GM03348 (cell line): ENCODE measurements at regions not wholly inside any gene's neighbourhood (a gene's known extent, or its start where the extent isn't known, plus 50 kb on each side); places are given as distances from the start of the nearest gene placed in this dataset.
"Not testable (repeated sequence)": the region's sequence is repeated elsewhere in the genome, so short reads cannot be mapped to it uniquely, and the experiment has no call there.

Source experiments
- DNase-seq: peaks from one replicate; pipeline ENCODE4 v3.0.0; 2012; ENCODE audit warnings: low spot score

DNA sequence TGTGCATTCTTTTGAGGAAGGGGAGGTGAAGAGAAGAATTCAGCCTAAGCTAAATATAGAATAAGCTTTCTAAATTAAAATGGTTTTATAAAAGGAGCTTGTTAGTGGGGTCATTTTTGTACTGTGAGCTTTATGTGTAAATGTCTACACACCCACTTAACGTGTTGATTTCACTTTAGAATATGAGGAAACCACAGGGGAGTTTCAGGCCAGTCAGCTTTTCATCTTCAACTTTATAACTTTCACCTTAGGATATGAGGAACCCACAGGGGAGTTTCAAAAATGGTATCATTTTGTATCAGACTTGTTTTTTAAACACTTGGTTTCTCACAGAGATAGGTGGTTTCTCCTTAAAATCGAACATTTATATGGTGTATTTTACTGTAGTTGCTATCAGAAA lies 120.7 kb upstream of the NIPA1 start:
- not testable (repeated sequence) for DNase-seq

DNA sequence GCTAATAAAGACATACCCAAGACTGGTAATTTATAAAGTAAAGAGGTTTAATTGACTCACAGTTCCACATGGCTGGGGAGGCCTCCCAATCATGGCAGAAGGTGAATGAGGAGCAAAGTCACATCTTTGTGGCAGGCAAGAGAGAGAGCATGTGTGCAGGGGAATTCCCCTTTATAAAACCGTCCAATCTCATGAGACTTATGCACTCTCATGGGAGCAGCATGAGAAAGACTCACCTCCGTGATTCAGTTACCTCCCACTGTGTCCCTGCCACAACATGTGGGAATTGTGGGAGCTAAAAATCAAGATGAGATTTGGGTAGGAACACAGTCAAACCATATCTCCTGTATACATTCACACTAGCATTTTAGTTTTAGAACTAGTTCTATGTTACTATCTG lies 101.7 kb upstream of the NIPA1 start:
- DNase-seq, result not testable (repeated sequence)

DNA sequence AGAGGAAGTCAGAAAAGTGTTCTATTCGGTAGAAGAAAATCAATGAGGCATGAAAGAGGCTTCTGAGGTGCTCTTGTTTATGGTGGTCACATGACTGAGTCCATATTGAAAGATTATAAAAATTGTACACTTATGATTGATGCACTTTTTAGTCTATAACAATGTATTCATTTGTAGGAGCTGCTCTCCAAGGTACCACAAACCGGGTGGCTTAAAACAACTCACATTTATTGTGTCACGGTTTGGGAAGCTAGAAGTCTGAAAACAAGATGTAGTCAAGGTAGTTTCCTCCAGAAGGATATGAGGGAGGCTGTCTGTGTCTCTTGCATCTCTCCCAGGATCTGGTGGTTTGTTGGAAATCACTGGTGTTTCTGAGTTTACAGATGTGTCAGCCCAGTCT lies 86.6 kb upstream of the NIPA1 start:
- not testable (repeated sequence) for DNase-seq

DNA sequence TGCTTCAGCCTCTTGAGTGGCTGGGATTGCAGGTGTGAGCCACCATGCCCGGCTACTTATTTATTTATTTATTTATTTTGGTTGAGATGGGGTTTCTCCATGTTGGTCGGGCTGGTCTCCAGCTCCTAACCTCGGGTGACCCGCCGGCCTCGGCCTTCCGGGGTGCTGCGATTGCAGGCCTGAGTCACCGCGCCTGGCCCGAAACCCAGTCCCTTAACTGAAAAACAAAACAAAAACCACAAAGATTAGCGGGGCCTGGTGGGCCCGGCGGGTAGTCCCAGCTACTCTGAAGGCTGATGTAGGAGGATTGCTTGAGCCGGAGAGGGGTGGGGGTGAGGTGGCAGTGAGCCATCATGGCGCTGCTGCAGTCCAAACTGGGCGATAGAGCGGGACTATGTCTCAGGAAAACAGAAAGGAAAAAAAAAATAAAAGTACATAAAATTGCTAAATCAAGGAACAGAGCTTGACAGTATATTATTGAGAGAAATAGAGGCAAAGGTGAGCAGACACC lies 75.6 kb upstream of the NIPA1 start:
- not testable (repeated sequence) for DNase-seq

DNA sequence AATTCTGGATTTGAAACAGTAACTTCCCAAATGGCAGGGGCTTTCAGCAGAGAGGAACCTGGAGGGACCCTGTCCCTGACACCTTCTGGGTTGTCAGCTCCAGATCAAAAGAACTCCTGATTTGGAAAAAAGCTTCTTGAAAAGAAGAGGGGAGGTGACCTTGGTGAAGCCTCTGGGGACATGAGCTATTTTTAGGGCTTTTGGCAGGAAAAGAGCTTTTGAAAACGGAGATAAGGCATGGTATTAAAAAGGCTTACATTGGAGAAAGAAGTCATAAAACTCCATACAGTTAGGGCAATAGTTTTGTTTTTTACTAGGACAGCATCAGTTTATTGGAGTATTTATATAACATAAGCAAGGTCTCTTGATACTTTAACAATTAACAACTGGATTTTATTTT lies 72.5 kb upstream of the NIPA1 start:
- DNase-seq, result not testable (repeated sequence)

DNA sequence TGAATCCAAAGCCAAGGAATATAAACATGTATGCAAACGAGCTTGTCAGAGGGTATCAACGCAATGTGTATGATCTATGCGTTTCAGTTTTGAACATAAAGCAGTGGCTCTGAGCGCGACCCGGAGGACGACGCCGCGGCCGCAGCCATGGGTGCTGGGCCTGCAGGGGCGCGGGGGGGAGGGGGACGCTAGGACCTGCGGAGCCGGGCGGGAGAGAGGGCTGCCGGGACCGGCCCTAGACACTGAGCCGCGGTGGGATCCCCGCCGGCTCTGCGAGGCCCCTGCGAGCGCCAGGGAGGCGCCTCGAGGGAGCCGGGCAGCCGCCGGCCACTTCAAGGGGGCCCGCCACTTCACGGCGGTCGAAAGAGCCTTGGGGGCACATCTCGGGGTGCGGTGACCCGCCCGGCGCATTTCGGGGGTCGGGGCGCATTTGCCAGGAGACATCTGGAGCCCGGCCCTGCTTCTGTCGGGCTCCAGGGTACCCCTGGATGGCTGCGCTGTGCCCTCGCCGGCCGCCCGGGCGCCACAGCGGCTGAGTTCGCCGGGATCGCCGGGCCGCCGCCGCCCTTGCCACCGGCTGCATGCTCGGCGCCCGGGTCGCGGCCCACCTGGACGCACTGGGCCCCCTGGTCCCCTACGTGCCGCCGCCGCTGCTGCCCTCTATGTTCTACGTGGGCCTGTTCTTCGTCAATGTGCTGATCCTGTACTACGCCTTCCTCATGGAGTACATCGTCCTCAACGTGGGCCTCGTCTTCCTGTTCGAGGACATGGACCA lies 71.9 kb upstream of the NIPA1 start:
- not testable (repeated sequence) for DNase-seq

DNA sequence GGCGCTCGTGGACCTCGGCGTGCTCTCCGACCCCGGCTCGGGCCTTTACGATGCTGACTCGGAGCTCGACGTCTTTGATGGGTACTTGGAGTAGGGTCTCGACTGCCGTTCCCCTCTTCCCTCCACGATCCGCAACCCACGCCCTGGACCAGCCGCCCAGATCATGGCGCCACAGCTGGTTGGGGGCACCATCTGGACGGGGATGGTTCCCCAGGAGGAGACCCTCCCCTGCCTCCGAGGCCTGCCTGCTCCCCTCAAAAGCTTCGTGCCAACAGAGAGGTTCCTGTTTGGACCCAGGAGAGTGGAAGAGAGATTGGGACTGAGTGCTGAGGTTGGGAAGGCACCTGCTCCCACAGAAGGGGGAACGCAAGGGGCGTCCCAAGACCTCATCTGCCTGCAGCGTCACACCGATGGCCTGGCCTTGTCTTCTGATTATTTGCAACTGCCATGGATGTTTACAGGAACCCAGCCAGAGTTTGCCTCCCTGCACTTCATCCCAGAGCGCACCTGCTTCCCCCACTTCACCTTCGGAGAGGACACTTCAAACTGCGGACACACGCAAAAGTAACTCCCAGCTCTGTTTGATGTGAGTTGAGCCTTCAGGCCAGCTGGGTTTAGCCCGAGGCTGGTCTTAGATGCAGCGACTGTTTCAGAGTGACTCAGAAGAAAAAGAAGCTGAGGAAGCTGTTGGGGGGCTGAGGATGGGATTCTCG lies 71.2 kb upstream of the NIPA1 start:
- not testable (repeated sequence) for DNase-seq

DNA sequence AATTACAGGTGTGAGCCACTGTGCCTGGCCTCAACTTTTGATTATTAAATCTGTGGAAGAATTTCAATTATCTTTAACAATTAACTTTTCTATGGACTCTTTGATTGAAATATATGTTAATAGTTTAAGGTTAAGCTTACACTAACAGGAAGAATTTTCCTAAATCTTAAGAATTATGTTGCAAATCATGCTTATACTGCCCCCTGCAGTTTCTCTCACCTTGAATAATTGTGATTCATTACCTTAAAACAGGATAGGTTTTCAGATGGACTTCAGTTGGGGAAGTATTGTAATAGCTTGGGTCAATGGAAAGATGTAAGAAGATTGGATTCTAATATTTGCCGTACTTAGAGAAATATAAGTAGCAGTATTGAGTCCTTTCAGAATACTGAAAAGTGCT lies 66.5 kb upstream of the NIPA1 start:
- not testable (repeated sequence) for DNase-seq

DNA sequence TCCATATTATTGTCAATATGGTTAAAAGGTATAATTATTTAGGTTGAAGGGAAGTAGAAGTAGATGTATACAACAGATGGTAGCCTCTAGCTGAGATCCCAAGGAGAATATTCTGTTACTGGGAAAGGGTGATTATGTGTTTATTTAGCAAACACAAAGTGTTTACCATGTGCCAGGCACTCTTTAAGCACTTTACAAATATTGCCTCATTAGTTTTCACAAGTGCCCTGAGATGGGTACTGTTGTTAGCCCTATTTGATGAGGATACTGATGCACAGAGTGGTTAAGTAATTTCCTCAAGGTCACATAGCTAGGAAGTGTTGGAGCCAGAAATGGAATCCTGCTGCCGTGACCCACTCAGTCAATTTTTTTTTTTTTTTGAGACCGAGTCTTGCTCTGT lies 60.3 kb upstream of the NIPA1 start:
- not testable (repeated sequence) for DNase-seq

DNA sequence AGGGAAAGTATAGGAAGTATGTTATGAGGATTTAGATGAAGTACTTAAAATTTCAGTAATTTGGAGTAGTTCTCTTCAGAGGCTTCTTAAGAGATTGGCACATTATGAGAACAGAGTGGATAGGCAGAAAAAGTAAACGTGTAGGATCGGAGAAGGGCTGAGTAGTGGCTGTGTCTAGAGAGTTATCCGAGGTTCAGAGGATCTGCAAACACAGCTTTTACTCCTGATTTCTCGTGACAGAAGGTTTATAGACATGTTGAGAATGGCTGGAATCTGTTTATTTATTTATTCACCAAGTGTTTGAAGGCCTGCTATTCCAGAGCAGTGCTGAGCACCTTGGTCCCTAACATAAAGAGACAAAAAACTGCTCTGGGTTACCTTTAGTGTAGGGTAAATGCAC lies 51.4 kb upstream of the NIPA1 start:
- not testable (repeated sequence) for DNase-seq

DNA sequence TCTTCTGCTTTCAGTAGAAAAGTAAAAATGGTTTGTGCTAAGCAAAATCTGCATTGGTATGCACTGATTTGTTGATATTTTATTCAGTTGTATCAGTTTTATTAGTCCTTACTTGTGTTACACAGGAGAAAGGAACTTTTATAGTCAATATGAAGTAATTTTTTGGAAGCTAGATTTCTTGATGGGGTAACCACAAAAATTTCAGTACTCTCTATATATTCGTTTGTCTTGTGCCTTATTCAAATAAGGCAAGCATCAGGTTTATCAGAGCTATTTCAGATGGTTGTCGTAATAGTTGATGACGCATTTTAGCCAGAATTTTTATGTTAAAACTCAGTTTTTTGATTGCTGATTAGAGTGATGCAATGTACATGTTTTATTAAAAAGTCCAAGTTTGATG lies 50.7 kb upstream of the NIPA1 start:
- peak; percentile 3 for DNase-seq

DNA sequence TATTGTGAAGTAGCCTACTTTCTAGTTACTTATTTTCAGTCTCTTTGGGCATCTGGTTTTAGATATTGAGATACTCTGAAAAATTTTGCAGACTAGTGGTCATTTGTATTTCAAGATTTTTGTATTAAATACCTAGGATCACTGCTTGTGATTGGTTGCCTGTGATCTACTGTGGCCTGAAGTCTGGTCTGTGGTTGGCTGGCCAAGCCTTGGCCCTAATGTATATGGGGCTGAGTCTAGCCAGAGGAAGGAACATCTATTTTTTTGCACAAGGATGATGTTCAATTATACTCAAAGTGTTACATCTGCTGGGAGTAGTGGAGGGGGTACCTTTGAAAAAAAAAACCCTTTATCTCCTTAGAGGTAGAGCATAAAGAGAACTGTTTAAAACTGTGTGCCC lies 50.2 kb upstream of the NIPA1 start:
- DNase-seq, result not testable (repeated sequence)
